ENCODE measurements at regions not wholly inside any gene's neighbourhood (a gene's known extent, or its start where the extent isn't known, plus 50 kb on each side); places are given as distances from the start of the nearest gene placed in this dataset.
A peak's percentile ranks its signal among the peaks of the same experiment; 100 is the strongest.

GRCh38 chr12:107983756-107984472, 145.2 kb upstream of the WSCD2 start:
- no peak for DNase-seq

DNA sequence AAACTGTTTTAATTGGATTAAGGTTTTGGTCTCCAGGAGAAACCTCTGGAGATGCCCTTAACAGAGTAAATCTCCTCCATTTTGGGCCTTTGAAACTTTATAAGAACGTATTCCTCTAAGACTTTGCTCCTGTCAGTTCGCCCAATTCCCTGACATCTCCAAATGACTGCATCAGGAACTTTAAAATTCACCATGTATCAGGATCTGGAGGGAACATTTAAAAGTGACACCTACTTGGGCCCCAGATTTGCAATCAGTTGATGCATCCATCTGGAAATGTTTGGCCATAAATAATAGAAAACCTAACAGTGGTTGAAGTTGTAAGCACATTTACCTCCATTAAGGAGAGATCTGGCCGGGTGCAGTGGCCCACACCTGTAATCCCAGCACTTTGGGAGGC, 144.1 kb upstream of the WSCD2 start:
- no peak for DNase-seq

GRCh38 chr12:107986183-107986582, 142.9 kb upstream of the WSCD2 start:
- DNase-seq: no peak

DNA sequence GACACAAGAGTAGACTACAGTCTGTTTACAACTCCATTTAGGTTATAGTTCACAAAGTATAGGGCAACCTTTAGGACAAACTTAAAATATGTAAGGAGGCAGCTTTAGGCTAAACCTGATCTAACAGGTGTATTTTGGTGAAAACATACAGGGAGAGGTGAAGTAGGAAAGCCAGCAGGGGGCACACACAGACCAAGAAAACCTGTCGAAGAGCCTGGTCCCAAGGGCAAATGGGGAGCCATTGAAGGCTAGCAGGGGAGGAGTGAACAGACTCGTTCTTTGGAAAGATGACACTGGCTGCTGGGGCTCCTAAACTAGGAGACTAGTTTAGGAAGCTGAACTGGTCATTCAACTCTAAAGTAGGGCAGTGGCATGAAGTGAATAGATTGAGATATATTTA, 138.8 kb upstream of the WSCD2 start:
- DNase-seq: peak; percentile 58

DNA sequence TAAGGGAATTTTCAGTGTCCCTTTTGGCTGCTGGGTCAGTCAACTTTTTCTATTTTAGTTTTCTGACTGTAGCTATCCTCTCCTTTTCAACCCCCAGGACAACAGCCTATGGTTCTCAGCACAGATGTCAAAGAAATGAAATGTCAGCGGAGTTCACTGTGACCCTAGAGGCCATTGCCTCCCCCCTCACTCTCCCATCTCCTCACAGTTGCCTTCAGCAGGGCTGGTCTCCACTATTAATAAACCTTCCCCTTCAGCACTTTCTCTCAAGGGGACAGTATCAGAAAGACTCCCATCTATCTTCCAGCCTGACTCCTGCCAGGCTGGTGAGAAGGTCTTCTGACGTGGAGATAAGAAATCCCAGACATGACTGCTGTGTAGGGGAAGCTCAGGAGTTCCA, 137.1 kb upstream of the WSCD2 start:
- no peak for DNase-seq

DNA sequence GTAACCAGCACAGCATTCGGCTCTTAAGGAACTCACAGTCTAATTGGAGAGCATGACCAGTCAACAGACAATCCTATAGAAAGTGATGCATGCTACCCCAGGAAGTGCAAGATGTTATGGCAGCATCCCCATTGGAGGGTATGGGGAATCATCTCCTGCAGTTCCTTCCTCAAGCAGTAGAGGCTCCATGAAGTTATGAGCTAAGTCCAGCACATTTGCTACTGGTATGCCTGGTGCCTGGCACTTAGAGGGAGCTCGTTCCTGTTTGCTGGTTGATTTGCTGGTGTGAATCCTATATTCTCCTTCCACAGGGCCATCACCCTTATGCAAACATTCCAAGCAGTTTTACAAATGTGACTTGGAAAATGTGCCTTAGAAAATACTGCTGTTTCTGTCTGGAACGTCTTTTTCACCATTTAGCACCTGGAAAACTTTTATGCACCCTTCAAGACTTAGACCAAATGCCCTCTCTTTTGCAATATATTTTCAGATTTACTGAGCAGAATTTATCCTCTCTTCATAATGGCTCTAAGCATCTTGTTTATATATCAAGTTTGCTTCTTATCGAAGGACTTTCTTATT, 136.1 kb upstream of the WSCD2 start:
- DNase-seq: peak; percentile 50

DNA sequence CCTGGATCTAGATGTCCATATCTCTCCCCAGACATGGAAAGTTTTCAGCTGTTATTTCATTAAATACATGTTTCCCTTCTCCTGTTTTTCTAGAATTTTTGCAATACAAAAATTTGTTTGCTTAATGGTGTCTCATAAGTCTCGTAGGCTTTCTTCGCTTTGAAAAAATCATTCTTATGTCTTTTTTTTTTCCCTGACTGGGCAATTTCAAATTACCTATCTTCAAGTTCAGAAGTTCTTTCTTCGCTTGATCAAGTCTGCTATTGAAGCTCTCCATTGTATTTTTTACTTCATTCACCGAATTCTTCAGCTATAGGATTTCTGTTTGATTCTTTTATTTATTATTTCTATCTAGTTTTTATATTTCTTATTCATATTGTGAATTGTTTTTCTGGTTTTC, 130.2 kb upstream of the WSCD2 start:
- DNase-seq: no peak

- peak; percentile 81 for DNase-seq
Observed at GRCh38 chr12:108000111-108000510, 129.0 kb upstream of the WSCD2 start.

DNA sequence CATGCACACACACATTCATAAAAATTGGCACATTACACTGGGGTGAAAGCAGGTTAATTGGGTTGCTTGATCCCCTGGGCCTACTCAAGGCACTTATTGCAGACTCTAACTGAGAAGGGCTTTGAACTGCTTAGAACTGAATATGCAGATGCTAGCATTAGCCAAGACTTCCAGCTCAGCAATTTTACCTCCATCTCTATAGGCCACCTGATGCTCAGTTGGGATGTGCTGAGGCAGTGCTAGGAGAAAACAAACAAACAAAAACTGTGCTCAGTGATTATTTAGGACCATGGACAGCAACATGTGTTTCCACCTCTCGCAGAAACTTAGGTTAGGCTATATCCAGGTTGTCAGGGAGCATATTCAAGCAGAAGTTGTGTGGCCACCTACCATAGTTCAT, 124.8 kb upstream of the WSCD2 start:
- peak; percentile 50 for DNase-seq

- DNase-seq: no peak
Observed at GRCh38 chr12:108008163-108008905, 120.8 kb upstream of the WSCD2 start.

DNA sequence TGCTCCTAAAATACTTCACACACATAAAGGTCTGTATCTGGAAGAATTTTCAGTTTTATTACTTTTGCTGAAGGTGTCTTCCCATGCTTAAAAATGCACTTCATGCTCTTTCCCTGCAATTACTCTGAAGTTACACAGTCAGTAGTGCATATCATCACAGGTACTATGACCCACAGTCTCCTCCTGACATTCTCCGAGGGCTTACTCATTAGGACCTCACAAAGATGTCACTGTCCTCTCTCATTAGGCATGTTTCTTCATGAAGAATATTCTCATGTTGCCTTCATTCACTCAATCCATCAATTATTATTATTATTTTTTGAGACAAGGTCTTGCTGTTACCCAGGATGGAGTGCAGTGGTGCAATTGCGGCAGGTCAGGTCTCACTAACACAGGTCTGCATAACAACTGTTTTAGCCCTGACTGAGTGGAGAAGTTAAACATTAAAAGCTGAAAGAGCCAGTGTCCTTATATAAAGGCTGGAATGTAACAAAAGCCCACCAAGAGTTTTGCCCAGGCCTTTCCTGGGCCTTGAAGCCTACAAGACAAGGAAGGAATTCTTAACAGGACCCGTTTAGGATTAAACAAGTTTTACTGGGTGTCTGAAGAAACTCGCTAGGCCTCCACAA, 119.5 kb upstream of the WSCD2 start:
- DNase-seq: no peak

GRCh38 chr12:108016022-108016564, 113.0 kb upstream of the WSCD2 start:
- DNase-seq: no peak

DNA sequence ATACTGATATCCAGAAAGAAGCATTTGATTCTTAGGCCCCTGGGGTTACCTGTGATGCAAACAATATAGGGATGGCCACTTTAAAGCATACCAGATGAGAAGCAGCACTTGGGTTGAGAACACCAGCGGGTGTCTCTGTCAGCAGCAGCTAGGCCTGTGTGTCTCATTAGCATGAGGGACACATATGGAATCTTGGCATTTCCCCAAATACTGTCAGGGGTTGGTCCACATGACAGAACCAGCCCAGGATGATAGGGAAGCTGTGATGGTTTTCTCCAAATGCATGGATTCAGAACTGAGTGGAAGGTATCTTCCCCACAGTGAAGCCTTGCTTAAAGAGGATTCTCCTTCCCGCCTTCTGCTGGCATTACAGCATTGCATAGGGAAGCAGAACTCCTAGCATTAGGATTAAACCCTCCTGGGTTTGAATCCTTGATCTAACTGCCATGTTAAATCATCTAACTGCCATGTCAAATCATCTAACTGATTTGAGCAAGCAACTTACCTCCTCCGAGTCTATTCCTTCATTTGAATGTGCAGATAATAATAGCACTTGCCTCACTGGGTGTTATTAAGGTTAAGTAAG, 111.5 kb upstream of the WSCD2 start:
- no peak for DNase-seq

- no peak for DNase-seq
Observed at GRCh38 chr12:108019862-108020261, 109.2 kb upstream of the WSCD2 start.

- DNase-seq: no peak
Observed at GRCh38 chr12:108021141-108021540, 107.9 kb upstream of the WSCD2 start.

- DNase-seq: no peak
Observed at GRCh38 chr12:108021949-108022522, 107.1 kb upstream of the WSCD2 start.

DNA sequence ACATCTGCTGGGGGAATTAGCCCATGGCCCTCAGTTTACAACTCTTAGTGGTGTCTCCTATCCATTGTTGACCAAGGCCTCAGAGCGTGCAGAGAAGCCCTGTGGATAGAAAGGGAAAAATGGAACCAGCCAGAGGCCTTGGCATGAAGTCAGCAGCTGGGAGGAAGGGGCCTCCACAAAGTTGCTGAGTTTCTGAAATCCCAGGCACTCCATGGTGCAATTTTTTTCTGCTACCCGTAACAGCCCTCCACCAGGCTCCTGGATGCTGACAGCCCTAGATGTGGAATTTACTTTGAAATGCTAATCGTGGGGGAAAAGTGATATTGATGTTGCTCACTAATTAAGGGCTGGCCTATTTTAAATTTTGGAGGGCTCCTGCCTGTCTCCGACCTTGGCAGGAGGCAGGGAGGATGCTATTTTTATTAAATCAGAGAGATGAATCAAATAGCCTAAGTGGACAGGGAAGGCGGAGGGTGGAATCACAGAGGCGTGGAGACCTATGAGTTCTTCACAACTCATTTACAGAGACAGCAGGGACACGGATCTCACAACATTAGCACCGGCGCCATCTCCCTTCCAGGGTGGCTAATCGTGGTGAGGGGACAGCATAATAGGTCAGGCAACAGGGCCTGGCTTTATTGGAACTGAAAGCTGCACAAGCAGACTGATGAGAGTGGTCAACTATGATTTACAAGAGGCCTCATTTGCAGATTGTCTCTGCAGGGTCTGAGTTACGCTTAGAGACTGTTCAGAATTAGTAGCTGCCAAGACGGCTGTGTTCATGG, 99.8 kb upstream of the WSCD2 start:
- no peak for DNase-seq

- DNase-seq: no peak
Observed at GRCh38 chr12:108033090-108033489, 96.0 kb upstream of the WSCD2 start.

DNA sequence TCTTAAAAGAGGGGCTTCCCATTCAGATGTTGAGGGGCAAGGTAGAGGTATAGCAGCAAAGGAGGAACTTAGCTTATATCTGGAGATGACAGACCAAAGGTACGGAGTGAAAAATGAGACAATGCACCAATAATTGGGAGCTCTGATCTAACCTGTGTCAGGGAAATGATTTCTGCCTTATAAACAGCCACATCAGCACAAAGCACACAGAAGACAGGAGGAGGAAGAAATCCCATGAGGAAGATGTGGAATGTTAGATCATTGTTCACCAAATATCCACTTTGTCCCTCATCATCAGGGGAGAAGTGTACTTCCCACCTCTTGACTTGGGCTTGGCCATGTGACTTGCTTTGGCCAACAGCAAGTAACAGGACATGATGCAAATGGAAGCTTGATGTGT, 93.7 kb upstream of the WSCD2 start:
- no peak for DNase-seq

GRCh38 chr12:108037960-108038359, 91.1 kb upstream of the WSCD2 start:
- no peak for DNase-seq

GRCh38 chr12:108039794-108040193, 89.3 kb upstream of the WSCD2 start:
- DNase-seq: no peak

DNA sequence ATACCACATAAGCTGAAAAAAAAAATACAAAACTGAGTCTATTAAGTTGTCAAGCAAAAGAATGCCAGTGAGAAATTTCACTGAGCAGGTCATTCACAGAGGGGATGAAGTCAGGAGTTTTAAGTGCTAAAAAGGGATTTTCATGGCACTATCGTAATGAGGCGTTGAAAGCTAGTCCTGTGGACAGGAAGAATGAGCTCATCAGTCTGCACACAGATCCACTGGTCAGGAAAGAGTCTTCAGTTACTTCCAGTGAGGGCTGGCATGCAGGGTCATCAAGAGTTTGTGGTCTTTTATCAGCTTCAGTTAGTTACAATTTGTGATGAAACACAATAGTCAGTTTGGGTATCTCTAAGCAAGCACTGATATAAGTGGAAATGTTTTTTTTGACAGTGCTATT, 88.1 kb upstream of the WSCD2 start:
- DNase-seq: no peak
